GM18499 (cell line): ENCODE measurements at regions not wholly inside any gene's neighbourhood (a gene's known extent, or its start where the extent isn't known, plus 50 kb on each side); places are given as distances from the start of the nearest gene placed in this dataset.
"Not testable (repeated sequence)": the region's sequence is repeated elsewhere in the genome, so short reads cannot be mapped to it uniquely, and the experiment has no call there.

ENCODE experiments used
- ATAC-seq: cut with Tn5 transposase; IDR thresholded peaks from one replicate; pipeline ENCODE4 v1.9.1; 2021; ENCODE audit warnings: moderate number of reproducible peaks; ENCODE audit not compliant: insufficient read depth, unreplicated experiment

- no peak for ATAC-seq
Measured at GRCh38 chr15:59792359-59792758, 103.2 kb upstream of the BNIP2 start.

GRCh38 chr15:59791755-59792154, 102.6 kb upstream of the BNIP2 start:
- no peak for ATAC-seq

- ATAC-seq, result no peak
Measured at GRCh38 chr15:59791079-59791478, 102.0 kb upstream of the BNIP2 start.

GRCh38 chr15:59786466-59786865, 97.3 kb upstream of the BNIP2 start:
- not testable (repeated sequence) for ATAC-seq

GRCh38 chr15:59785981-59786380, 96.9 kb upstream of the BNIP2 start:
- not testable (repeated sequence) for ATAC-seq

GRCh38 chr15:59783774-59784520, 94.8 kb upstream of the BNIP2 start:
- ATAC-seq, result not testable (repeated sequence)

- ATAC-seq, result no peak
Measured at GRCh38 chr15:59779110-59779509, 90.0 kb upstream of the BNIP2 start.

- ATAC-seq, result no peak
Measured at GRCh38 chr15:59764775-59765174, 75.7 kb upstream of the BNIP2 start.

GRCh38 chr15:59762558-59762957, 73.4 kb upstream of the BNIP2 start:
- no peak for ATAC-seq

GRCh38 chr15:59760256-59760655, 71.1 kb upstream of the BNIP2 start:
- not testable (repeated sequence) for ATAC-seq

GRCh38 chr15:59751552-59752413, 62.7 kb upstream of the BNIP2 start:
- no peak for ATAC-seq

GRCh38 chr15:59746777-59747176, 57.7 kb upstream of the BNIP2 start:
- ATAC-seq, result no peak

GRCh38 chr15:59741274-59741906, 52.3 kb upstream of the BNIP2 start:
- ATAC-seq, result no peak

GRCh38 chr15:59739557-59740186, 50.6 kb upstream of the BNIP2 start:
- ATAC-seq, result no peak
